GM21825 (cell line): ENCODE measurements at regions not wholly inside any gene's neighbourhood (a gene's known extent, or its start where the extent isn't known, plus 50 kb on each side); places are given as distances from the start of the nearest gene placed in this dataset.

Experiments used
- ATAC-seq: cut with Tn5 transposase; IDR thresholded peaks from one replicate; pipeline ENCODE4 v1.9.1; 2021; ENCODE audit warnings: mild to moderate bottlenecking, moderate library complexity; ENCODE audit not compliant: unreplicated experiment

DNA sequence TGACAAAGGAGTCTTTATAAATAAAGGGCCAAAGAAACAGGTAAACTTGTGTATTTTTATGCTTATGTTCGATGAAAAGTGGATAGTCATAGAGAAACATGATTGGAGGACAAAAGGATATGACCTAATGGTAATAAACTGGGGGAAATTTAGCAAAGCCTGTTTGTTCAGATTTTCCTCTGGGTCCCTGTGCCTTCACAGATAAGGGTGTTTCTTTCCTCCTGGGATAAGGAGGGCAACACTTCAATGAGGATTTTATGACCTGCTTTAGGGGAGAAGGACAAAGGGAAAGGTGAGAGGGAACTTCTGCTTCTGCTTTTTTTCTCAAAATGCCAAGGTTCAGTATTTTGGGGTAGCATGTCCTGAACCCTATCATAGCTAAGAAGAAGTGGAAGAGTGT, 531.3 kb upstream of the ALCAM start:
- ATAC-seq: no peak

DNA sequence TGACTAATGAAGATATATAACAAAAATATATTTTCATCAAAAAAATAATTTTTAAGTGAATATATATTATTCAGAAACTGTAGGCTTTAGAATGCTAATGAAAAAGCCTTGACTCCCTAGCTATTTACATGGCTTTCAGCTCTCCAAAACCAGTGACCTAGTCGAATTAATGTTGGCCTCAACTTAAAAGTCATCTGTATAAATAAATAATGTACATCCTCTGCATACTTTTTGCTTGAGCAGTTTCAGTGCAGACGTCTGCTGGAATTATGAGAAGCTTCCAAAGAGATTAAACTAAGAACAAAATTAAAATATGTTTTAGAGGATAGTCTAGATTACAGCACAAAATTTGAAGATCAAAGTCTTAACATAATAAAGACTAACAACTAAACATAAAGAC, 520.4 kb upstream of the ALCAM start:
- no peak for ATAC-seq

DNA sequence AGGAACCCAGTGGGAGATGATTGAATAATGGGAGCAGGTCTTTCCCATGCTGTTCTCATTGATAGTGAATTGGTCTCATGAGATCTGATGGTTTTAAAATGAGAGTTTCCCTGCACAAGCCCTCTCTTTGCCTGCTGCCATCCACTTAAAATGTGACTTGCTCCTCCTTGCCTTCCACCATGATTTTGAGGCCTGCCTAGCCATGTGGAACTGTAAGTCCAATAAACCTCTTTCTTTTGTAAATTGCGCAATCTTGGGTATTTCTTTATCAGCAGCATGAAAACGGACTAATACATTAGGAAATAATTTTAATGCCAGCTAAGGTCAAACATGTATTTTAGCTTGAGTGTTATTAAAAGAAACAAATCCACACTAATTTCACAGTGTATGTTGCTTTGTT, 517.6 kb upstream of the ALCAM start:
- ATAC-seq: no peak

DNA sequence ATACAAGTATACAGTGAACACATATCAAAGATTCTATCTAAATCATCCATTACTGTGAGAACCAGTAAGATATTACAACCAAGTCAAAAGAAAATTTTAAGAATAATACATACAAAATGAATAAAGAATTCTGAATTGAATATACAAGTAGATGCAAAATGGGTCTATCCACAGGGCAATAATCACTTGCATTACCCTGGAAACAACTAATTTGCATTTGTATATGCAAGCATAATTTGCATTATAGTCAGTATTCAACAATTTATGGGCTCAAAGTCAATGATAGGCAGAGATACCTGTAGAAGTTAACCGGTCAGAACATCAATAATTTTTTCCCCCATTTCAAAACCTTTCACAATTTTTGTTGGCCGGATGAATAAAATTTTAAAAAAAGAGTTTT, 512.2 kb upstream of the ALCAM start:
- no peak for ATAC-seq

DNA sequence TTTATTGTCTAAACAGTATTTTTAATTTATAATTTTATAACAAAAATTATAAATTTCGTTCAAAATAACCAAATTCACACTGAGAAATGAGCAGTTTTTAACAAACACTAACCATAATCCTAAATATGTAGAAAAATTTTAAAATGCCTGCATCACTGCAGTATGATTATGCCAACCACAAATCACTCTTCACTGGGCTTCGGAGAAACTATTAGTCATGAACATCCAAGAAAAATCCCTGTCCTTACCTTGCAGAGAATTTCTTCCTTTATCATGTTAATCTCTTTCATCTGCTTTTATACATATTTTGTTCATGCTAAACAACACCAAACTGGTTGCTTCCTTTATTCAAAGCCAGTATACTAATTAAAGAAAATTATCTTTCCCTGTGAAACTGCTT, 511.0 kb upstream of the ALCAM start:
- ATAC-seq: no peak

DNA sequence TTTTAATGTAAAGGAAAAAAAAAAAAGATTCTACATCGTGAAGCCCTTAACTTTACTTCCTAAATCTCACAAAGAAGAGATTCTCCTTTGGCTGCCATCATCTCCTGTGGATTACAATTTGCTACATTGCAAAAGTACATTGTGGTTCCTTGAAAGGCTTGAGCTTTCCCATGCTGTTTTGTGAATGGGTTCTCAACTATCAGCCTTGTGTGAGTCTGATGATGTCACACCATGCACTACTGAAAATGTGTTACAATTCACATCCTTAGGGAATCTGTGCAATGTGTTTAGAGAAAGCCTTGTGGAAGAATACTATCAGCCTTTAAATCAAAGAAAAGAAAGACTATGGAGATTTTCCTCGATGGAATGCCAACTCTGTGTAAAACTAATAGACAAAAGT, 510.0 kb upstream of the ALCAM start:
- no peak for ATAC-seq

DNA sequence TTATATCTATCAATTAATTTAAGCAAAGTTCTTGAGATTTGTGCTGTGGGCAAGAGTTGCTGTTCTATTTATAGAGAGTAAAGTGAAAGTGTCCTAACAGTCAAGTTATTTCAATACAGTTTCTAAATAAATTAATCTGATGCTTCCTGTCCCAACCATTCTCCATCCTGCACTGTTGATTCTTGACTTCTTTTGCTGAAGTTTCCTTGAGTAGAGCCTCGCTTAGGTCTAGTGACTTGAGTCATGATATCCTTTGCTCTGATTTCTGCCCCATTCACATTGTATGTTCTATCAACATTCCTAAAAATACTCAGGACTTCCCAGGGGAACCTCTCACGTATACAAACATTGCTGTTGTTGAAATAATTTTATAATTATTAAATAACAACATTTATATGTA, 498.4 kb upstream of the ALCAM start:
- no peak for ATAC-seq

DNA sequence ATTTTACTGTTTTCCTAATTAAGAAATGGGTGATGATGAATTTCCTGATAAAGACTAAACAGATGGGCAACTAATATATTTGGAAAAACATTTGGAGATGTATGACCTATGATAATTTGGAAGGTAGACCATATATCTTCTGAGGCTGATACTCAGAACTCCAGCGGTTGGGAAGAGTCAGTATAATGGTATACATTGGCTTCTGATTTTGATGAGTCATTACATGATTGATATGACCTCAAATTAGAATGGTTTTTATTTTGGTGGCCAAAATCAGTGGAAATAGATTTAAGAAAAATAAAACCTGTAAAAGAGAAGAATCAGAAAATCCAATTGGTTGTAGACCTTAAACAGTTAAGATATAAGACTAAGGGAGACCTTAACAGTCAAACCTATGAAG, 496.4 kb upstream of the ALCAM start:
- ATAC-seq: no peak

DNA sequence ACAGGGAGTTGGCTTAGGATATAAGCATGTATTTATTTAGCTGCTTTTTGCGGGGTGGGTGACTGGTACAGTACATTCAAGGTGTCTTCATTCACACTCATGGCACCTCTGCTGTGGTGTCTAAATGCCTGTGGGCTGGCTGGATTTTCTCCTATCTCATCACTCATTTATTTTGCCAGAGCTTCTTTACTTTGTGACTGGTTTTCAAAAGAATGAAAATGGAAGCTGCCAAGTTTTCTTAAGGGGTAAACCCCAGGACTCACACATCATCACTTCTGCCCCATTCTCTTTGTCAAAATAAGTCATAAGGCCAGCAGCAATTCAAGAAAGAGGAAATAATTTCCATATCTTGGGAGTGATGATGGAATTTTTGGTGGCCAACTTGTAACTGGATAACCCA, 493.4 kb upstream of the ALCAM start:
- no peak for ATAC-seq

DNA sequence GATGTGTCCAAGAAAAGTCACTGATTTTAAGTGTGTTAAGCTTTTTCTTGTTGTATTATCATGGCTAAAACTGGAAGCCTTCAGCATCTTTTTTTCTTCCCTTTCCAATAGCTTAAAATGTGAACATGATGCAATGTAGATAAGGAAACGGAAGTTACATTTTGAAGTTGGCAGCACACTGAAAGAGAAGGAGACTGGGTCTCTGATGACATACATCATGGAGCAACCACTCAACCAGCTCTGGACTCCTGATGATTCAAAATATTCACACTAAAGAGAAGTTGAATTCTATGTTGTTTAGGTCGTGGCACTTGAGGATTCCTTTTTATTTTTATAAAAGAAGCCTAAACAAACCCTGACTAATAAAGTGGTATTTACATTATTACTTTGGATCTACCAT, 488.3 kb upstream of the ALCAM start:
- ATAC-seq: no peak

DNA sequence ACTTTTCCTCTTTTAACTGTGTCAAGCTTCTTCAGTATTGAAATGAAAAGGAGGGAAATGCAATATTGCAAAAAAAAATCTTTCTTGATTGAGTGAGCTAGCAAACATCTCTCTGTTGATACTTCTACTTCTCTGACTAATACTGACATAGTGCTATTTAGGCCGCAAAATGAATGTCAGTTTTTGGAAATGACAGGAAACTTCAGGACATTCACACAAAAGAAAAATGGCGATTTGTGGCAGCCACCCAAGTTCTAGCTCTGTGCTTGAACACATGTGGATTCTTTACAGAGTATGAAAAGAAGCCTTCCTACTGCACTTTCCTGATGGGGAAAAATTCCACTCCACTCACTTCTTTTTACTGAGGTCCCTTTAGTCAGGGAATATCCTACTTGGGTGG, 486.8 kb upstream of the ALCAM start:
- no peak for ATAC-seq

DNA sequence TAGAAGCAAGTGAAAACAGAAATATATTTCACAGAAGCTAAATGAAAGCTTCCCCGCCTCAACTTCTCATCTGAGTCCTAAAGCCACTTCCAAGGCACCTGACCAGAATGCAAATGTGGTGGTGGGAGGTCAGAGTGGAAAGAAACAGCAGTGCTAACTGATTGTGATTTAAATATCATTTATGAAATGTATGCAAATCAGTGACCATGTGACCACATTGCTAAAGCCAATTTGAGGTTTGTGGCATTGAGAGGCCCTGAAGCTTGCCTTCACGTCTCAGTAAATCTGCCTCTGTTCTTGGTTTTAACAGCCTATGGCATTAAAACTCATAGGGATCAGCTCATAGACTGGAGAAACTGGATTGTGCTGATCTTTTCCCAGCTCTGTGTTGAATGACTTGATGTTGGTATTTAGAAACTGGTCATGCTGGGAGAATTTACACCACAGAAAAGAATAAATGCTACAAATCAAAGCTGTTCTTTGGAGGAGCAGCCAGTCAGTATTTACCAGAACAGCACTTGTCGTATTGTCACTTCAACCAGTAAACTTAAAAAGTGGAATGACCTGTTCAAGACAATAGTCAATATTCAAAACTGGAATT, 481.4 kb upstream of the ALCAM start:
- no peak for ATAC-seq

DNA sequence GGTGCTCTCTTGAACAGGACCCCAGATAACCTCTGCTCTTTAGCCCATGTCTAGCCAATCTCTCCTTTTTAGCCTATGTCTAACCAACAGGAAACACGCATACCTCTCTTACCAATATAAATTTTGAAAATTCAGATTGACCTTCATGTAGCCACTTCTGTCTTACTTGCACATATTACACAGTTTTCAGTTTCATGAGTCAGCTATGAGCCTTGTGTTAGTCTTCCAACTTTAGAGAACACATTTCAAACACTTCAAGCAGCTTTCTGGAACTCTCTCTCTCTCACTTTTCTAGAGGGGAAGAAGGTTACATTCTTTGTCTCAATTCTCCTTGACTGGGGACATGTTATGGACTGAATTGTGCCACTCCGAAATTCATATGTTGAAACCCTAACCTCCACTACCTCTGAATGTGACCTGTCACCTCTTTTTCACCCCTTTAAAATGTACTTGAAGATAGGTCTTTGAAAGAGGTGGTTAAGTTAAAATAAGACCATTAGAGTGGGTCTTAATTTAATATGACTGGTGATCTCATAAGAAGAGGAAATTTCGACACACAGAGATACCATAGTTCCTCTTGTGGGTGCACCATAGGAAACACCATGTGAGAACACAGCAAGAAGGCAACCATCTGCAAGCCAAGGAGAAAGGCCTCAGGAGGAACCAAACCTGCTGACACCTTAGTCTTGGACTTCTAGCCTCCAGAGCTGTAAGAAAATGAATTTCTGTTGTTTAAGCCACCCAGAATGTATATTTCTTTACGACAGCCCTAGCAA, 480.3 kb upstream of the ALCAM start:
- ATAC-seq: no peak

DNA sequence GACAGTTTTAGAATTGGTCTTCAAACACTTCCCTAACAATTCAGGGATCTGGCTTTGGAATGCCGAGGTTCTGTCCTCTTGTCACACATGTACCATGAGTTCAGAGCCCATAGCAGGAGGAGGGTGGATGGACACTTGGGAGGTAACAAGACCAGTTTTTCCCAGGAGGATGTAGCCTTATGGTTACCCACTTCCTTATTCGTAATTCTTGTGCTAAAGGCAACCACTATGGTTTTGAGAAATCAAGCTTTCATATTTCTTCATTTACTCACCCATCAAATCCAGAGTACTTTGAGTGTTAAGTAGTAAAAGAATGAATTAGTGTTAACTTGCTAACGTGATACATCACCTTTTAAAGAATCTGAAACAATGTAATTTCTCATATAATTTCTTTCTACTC, 479.6 kb upstream of the ALCAM start:
- no peak for ATAC-seq

DNA sequence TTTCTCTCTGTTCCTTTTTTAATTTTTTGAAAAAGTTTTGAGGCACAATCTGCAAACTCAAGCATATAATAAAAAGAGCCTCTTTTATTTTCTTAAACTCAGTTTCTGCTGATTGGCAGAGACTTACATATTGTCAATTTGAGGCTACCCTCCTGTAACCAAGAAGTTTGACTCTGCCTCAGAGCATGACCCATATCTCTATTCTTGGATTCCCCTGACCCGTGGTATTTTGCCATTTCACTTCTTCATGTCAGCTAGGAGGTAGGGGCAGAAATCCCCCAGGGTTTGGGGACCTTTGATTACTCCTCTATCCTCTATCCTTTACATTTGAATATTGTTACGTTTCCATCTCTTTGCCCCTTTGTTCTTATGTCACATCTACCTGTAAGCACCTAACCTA, 479.1 kb upstream of the ALCAM start:
- ATAC-seq: no peak

DNA sequence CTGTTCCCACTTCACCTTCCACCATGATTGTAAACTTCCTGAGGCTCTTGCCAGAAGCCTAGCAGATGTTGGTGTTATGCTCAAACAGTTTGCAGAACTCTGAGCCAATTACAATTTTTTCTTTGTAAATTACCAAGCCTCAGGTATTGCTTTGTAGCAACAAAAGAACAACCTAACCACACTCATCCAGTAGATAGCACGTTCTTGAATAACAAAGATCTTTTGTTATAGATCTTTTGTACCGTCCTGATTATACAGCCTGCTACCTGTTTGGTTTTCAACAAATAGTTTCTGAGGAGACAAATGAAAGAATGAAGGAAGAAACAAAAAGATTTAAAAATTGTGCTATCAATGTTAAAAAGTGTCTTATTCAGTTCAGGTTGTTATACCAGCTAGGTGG, 474.7 kb upstream of the ALCAM start:
- no peak for ATAC-seq

DNA sequence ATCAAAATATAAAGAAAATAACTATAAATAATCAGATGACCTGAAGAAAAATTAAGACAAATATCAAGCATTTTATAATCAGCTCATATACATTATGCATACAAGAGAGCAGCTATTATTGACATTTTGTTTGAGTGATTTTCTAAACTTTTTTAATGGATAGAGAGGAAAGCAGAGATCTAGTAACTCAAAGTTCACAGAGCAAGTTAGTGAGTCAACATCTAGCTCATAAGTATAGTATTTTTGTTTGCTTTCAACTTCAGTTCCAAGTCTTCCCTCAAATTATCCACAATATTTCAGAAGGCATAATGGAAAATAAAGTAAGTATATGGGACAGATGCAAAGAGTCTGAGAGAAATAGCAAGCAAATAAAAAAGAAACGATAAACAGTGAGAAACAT, 470.1 kb upstream of the ALCAM start:
- ATAC-seq: no peak

DNA sequence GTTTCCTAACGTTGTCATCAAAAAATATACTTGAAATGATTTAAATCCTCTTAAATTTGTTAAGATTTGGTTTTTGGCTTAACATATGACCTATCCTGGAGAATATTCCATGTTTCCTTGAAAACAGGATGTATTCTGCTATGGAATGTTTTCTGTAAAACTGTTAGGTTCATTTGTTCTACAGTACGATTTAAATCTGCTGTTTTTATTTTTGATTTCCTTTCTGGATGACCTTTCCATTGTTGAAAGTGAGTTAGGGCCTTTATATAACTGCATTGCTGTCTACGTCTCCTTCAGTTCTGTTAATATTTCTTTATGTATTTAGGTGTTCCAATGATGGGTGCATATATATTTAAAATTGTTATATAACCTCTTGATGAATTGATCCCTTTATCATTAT, 465.3 kb upstream of the ALCAM start:
- ATAC-seq: no peak

DNA sequence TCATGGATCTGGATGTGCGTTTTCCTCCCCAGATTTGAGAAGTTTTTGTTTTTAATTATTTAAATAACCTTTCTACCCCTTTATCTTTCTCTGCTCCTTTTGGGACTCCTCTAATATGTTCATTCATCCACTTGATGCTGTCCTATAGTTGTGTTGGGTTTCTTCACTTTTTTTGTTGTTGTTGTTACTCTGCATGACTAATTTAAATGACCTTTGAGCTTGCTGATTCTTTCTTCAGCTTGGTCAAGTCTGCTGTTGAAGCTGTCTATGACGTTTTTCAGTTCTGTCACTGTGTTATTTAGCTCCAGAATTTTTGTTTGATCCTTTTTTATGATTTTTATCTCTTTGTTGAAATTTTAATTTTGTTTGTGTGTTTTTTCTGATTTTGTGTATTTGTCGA, 463.6 kb upstream of the ALCAM start:
- no peak for ATAC-seq

DNA sequence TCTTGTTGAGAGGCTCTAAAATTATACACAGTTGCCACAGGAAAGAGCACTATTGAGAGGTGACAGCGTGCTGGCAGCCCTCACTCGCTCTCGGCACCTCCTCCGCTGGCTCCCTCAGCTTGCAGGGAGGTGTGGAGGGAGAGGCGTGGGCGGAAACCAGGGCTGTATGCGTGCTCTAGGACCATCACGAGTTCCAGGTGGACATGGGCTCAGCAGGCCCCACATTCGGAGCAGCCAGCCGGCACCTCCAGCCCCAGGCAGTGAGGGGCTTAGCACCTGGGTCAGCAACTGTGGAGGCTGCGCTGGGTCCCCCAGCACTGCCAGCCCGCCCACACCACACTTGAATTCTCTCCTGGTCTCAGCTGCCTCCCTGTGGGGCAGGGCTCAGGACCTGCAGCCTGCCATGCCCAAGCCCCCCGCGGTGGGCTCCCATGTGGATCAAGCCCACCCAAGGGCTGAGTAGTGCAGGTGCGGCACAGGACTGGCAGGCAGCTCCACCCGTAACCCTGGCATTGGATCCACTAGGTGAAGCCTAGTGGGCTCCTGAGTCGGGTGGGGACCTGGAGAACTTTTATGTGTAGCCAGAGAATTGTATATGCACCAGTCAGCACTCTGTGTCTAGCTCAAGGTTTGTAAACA, 460.6 kb upstream of the ALCAM start:
- no peak for ATAC-seq

DNA sequence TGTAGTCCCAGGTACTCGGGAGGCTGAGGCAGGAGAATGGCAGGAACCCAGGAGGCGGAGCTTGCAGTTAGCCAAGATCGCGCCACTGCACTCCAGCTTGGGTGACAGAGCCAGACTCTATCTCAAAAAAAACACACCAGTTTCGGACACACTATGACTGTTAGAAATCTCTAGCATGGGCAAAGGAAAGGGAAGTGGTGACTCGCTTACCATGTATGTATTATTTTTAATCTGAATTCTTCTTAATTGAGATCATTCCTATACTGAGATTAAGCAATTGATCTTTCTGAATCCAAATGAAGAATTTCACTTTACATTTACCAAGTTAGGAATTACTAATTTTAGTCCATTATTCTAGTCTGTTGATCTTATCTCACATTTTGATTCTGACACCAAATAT, 459.2 kb upstream of the ALCAM start:
- no peak for ATAC-seq

DNA sequence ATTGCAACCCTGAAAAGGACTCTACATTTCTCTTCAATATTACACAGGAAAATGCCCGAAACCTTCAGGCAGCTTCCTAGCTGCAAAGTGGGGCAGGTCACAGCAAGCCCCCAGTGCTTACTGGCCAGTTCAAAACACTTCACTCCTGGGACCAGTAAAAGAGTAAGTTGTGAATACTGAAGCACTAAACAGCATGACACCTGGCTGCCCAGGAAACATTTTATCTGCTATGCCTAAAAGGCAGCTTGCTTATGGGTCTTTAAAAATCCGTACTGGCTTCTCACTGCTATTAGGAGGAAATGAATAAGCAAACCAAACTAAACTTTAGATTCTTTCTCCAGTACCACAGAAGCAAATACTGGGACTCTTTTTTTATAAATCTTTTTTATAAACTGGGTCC, 457.9 kb upstream of the ALCAM start:
- no peak for ATAC-seq

DNA sequence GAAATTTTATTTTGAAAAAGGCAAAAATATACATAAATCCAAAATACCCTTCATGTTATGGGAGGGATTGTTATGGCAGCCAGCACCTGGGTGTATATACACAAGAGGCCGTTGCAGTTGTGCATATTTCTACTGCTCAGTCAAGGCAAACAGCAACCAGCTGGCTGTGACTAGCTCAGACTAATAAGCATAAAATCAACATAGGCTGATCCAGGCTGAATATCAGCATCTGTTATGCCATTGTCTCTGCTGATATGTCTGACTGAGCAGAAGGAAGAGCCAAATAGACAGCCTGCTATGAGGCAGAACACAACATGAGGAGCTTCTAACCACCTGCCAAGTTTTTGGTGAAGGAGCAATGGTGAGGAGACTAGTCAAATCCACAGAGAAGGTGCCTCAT, 457.5 kb upstream of the ALCAM start:
- ATAC-seq: no peak
